SK-N-SH treated with all-trans-retinoic acid at 6 μM for 48 hours (cell line): ENCODE measurements at regions not wholly inside any gene's neighbourhood (a gene's known extent, or its start where the extent isn't known, plus 50 kb on each side); places are given as distances from the start of the nearest gene placed in this dataset.

Source experiments
- ATAC-seq: fragments of 200-7000 bp; cut with Tn5 transposase; 3 replicates; pipeline ENCODE4 v1.9.1; 2020; ENCODE audit warnings: mild to moderate bottlenecking, moderate library complexity
- ARNTL ChIP-seq: fragments of 450-650 bp; formaldehyde crosslinking; IDR thresholded peaks from 2 replicates; pipeline ENCODE4 v1.5.0; 2020; ENCODE audit warnings: low read depth, mild to moderate bottlenecking, moderate library complexity, borderline replicate concordance
- BACH2 ChIP-seq: fragments of 250-450 bp; sonication (Bioruptor Pico); IDR thresholded peaks from 2 replicates; pipeline ENCODE4 v1.9.0; 2021; ENCODE audit warnings: mild to moderate bottlenecking, borderline replicate concordance
- CSDC2 ChIP-seq: fragments of 250-450 bp; sonication (Bioruptor Pico); IDR thresholded peaks from 2 replicates; pipeline ENCODE4 v1.5.0; 2020; ENCODE audit warnings: mild to moderate bottlenecking, moderate library complexity
- ESRRG ChIP-seq: fragments of 250-450 bp; sonication (Bioruptor Pico); IDR thresholded peaks from 2 replicates; pipeline ENCODE4 v1.6.1; 2021; ENCODE audit warnings: mild to moderate bottlenecking
- GLIS3 ChIP-seq: fragments of 250-450 bp; sonication (Bioruptor Pico); IDR thresholded peaks from 2 replicates; pipeline ENCODE4 v1.5.0; 2020; ENCODE audit warnings: mild to moderate bottlenecking, moderate library complexity
- ISL1 ChIP-seq: fragments of 250-450 bp; sonication (Bioruptor Pico); IDR thresholded peaks from 2 replicates; pipeline ENCODE4 v2.1.2; 2022; ENCODE audit warnings: mild to moderate bottlenecking, moderate library complexity
- OSR1 ChIP-seq: fragments of 250-450 bp; sonication (Bioruptor Pico); IDR thresholded peaks from 2 replicates; pipeline ENCODE4 v1.8.0; 2022; ENCODE audit warnings: moderate library complexity, mild to moderate bottlenecking, inconsistent platforms
- PPARA ChIP-seq: fragments of 250-450 bp; sonication (Bioruptor Pico); IDR thresholded peaks from 2 replicates; pipeline ENCODE4 v1.5.0; 2020; ENCODE audit warnings: mild to moderate bottlenecking, borderline replicate concordance
- SNAI2 ChIP-seq: fragments of 250-450 bp; sonication (Bioruptor Pico); IDR thresholded peaks from 2 replicates; pipeline ENCODE4 v1.5.0; 2020; ENCODE audit warnings: mild to moderate bottlenecking, moderate library complexity
- TCF4 ChIP-seq: fragments of 250-450 bp; sonication (Bioruptor Pico); IDR thresholded peaks from 2 replicates; pipeline ENCODE4 v1.8.0; 2021; ENCODE audit warnings: mild to moderate bottlenecking, moderate library complexity, borderline replicate concordance
- TOX ChIP-seq: fragments of 250-450 bp; sonication (Bioruptor Pico); IDR thresholded peaks from 2 replicates; pipeline ENCODE4 v1.8.0; 2021; ENCODE audit warnings: mild to moderate bottlenecking, moderate library complexity, borderline replicate concordance
- ZC3H10 ChIP-seq: fragments of 250-450 bp; sonication (Bioruptor Pico); IDR thresholded peaks from 2 replicates; pipeline ENCODE4 v1.5.1; 2021; ENCODE audit warnings: mild to moderate bottlenecking, moderate library complexity
- ZFP3 ChIP-seq: fragments of 250-450 bp; sonication (Bioruptor Pico); IDR thresholded peaks from 2 replicates; pipeline ENCODE4 v1.5.0; 2020; ENCODE audit warnings: mild to moderate bottlenecking, moderate library complexity
- ZFP30 ChIP-seq: fragments of 450-650 bp; formaldehyde crosslinking; IDR thresholded peaks from 2 replicates; pipeline ENCODE4 v1.5.0; 2022; ENCODE audit warnings: mild to moderate bottlenecking, moderate library complexity
- ZNF565 ChIP-seq: fragments of 450-650 bp; formaldehyde crosslinking; conservative IDR thresholded peaks from 2 replicates; pipeline ENCODE4 v1.5.0; 2020; ENCODE audit warnings: low read depth, mild to moderate bottlenecking, moderate library complexity
- ZNF70 ChIP-seq: fragments of 450-650 bp; formaldehyde crosslinking; IDR thresholded peaks from 2 replicates; pipeline ENCODE4 v1.5.0; 2020; ENCODE audit warnings: mild to moderate bottlenecking, moderate library complexity
- ZNF8 ChIP-seq: fragments of 450-650 bp; formaldehyde crosslinking; IDR thresholded peaks from 2 replicates; pipeline ENCODE4 v1.5.0; 2020; ENCODE audit warnings: mild to moderate bottlenecking, moderate library complexity
- TF ChIP-seq, protein P1 (sequence below): fragments of 250-450 bp; sonication (Bioruptor Pico); IDR thresholded peaks from 2 replicates; pipeline ENCODE4 v1.5.1; 2021; ENCODE audit warnings: mild to moderate bottlenecking, moderate library complexity
- TF ChIP-seq, protein P2 (sequence below): fragments of 250-450 bp; sonication (Bioruptor Pico); IDR thresholded peaks from 2 replicates; pipeline ENCODE4 v1.8.0; 2020; ENCODE audit warnings: mild to moderate bottlenecking, moderate library complexity, borderline replicate concordance

DNA sequence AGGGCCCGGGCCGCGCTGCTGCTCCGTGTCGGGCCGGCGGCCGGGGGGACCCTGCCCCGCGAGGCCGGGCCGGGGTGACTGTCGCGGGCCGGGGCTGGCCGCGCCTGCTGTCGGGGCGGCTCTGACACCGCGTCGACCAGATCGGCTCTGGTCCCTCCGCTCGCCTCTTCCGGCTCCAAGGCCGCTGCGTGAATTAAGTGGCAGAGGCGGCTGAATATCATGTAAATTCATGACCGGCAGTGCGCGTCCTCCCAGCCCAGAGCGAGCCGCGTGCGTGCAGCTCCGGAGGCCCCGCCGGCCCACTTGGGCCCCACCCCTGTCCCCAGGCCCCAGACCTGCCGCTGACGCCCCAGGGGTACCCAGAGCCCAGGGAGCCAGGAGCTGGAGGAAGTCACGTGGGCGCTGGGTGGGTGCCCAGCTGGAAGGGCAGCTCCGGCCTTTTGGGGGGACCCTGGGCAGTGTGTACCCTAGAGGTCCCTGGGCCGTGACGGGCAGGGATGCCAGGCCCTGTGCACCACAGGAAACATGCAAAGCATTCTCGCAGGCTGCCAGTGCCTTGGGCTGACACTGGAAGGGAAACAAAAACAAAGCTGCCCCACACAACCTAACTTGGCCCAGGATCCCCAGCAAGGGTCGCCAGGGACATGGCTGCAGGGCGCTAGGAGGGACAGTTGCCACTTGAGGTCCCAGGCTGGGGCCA is 584.0 kb upstream of the MKI67 start:
- ATAC-seq, result no peak
- TF ChIP-seq ISL1 (CRISPR knock-in tag) (no peak), ZFP30 (CRISPR knock-in tag) (no peak), ZFP3 (CRISPR knock-in tag) (no peak)

DNA sequence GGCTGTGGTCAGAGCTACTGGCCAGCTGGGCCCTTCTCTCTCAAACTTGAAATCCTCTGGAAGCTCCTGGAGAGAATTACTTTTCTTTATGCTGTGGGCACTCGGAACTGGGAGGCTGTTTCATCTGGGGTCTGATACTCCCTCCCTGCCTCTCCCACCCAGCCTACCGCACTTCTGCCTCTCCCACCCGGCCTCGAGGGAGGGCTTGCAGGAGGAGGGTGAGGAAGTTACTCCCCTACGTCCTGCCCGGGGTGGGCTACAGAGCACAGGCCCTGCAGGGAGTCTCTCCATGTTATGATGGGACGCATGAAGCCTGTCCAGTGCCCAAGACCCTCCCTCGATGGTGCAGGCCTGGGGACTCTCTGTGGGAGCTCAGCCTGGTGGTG is 584.6 kb upstream of the MKI67 start:
- ATAC-seq, result no peak
- TF ChIP-seq ESRRG (CRISPR knock-in tag) (no peak), OSR1 (CRISPR knock-in tag) (no peak), ZFP30 (CRISPR knock-in tag) (no peak), PPARA (CRISPR knock-in tag) (no peak), ARNTL (CRISPR knock-in tag) (no peak), TCF4 (CRISPR knock-in tag) (no peak), GLIS3 (CRISPR knock-in tag) (no peak), BACH2 (CRISPR knock-in tag) (no peak)
- TF ChIP-seq, protein P1, sequence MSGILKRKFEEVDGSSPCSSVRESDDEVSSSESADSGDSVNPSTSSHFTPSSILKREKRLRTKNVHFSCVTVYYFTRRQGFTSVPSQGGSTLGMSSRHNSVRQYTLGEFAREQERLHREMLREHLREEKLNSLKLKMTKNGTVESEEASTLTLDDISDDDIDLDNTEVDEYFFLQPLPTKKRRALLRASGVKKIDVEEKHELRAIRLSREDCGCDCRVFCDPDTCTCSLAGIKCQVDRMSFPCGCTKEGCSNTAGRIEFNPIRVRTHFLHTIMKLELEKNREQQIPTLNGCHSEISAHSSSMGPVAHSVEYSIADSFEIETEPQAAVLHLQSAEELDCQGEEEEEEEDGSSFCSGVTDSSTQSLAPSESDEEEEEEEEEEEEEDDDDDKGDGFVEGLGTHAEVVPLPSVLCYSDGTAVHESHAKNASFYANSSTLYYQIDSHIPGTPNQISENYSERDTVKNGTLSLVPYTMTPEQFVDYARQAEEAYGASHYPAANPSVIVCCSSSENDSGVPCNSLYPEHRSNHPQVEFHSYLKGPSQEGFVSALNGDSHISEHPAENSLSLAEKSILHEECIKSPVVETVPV (CRISPR knock-in tag), result no peak

DNA sequence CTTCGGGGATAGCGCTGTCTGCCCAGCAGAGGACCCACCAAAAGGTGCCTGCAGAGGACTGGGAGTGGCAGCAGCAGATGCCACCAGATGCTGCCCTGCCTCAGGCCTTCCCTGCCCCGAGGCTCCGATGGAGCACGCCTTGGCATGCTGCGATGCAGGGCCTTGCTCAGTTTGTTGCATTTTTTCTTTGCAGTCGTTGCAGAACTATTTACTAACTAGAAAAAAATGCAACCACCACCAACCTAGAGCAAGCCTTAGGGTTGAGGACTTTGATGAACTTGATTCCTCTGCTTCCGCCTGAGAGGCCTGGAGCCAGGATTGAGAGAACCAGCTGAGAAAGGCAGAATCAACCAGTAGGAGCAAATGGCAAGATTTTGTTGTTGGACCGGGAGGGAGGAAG is 585.6 kb upstream of the MKI67 start:
- TF ChIP-seq OSR1 (CRISPR knock-in tag), result no peak
- no peak for TF ChIP-seq ESRRG (CRISPR knock-in tag)
- TF ChIP-seq, protein P1 (CRISPR knock-in tag), result no peak
- ATAC-seq, result no peak

DNA sequence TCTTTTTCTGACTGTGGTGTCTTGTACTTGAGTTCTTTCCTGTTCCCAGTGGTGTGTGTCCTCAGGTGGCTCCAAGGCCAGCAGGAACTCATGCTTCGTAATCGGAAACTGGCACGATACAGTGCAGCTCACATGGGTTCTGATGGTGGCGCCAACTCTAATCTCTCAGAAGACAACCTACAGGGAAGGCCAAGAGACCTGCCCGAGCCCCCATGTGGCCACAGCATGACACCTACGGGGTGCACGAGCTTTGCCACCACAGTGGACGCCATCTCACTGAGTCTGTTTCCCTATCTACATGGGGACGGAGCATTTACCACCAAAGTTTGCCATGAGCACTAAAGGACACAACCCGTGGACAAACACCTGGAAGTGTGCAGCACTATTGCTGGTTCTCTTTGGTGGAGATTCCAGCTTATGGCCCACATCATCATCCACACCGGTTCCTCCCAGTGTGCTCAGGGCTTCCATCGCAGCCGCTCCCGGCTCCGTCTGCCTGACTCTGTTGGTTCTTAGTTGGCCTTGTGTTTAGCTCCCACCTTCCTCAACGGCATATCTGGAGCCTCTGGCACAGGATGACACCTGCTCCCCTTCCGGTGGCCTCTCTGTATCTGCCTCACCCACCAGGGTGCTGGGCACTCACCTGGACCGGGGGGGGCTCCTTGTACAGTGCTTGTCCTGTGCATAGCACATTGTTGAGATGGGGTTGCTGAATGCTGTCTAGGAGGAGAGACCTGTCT is 586.6 kb upstream of the MKI67 start:
- ATAC-seq, result no peak
- no peak for TF ChIP-seq TCF4 (CRISPR knock-in tag)
- TF ChIP-seq PPARA (CRISPR knock-in tag), result no peak
- TF ChIP-seq CSDC2 (CRISPR knock-in tag), result no peak
- no peak for TF ChIP-seq SNAI2 (CRISPR knock-in tag)
- no peak for TF ChIP-seq ESRRG (CRISPR knock-in tag)
- TF ChIP-seq, protein P2, sequence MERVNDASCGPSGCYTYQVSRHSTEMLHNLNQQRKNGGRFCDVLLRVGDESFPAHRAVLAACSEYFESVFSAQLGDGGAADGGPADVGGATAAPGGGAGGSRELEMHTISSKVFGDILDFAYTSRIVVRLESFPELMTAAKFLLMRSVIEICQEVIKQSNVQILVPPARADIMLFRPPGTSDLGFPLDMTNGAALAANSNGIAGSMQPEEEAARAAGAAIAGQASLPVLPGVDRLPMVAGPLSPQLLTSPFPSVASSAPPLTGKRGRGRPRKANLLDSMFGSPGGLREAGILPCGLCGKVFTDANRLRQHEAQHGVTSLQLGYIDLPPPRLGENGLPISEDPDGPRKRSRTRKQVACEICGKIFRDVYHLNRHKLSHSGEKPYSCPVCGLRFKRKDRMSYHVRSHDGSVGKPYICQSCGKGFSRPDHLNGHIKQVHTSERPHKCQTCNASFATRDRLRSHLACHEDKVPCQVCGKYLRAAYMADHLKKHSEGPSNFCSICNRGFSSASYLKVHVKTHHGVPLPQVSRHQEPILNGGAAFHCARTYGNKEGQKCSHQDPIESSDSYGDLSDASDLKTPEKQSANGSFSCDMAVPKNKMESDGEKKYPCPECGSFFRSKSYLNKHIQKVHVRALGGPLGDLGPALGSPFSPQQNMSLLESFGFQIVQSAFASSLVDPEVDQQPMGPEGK (CRISPR knock-in tag), result no peak
- no peak for TF ChIP-seq ZFP3 (CRISPR knock-in tag)
- TF ChIP-seq ARNTL (CRISPR knock-in tag), result no peak
- no peak for TF ChIP-seq BACH2 (CRISPR knock-in tag)
- no peak for TF ChIP-seq ZNF565 (CRISPR knock-in tag)
- TF ChIP-seq ZC3H10 (CRISPR knock-in tag), result no peak
- TF ChIP-seq ZNF70 (CRISPR knock-in tag), result no peak
- no peak for TF ChIP-seq ZNF8

DNA sequence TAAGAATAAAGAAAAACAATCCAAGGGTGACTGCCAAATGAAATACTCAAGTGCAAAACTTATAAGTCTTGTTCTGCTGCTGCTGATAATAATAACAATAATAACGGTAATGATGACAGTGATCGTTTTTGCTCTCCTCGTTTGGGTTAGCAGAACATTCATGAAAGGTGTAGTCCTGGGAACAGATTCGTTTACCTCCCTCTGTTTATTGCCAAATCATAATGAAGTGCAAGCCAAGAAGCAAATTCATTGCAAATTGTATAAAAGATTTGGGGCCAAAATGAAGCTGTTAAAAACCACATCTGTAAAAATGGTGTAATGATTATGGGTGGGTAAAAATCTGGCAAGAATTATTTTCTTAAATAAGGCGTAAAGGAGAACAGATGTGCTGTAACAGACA is 587.2 kb upstream of the MKI67 start:
- TF ChIP-seq GLIS3 (CRISPR knock-in tag) (no peak), TOX (no peak)
- ATAC-seq, result no peak
